GM20431 (cell line): ENCODE measurements at regions not wholly inside any gene's neighbourhood (a gene's known extent, or its start where the extent isn't known, plus 50 kb on each side); places are given as distances from the start of the nearest gene placed in this dataset.

Experiments
- in situ Hi-C: fragments of 300-500 bp; cut with MseI, MboI; formaldehyde crosslinking; loops from one replicate; pipeline ENCODE4 v1.15.0; 2020; ENCODE audit warnings: low sequenced_read_pairs; ENCODE audit not compliant: unreplicated experiment

- in situ Hi-C loops, result no loop called here
These were observed 753.7 kb upstream of the SGCG start for GRCh38 chr13:22427066-22427465.

- in situ Hi-C loops, result no loop called here
These were observed 753.0 kb upstream of the SGCG start for GRCh38 chr13:22427783-22428182.

- in situ Hi-C loops, result no loop called here
These were observed 752.5 kb upstream of the SGCG start for GRCh38 chr13:22428188-22428828.

GRCh38 chr13:22432690-22433089 lies 748.1 kb upstream of the SGCG start:
- in situ Hi-C loops, result no loop called here

- in situ Hi-C loops, result no loop called here
These were observed 733.5 kb upstream of the SGCG start for GRCh38 chr13:22447132-22447886.

GRCh38 chr13:22449251-22449650 lies 731.5 kb upstream of the SGCG start:
- in situ Hi-C loops, result no loop called here

GRCh38 chr13:22451327-22451741 lies 729.4 kb upstream of the SGCG start:
- in situ Hi-C loops, result no loop called here

GRCh38 chr13:22454586-22454985 lies 726.2 kb upstream of the SGCG start:
- in situ Hi-C loops, result no loop called here

- in situ Hi-C loops, result no loop called here
These were observed 725.7 kb upstream of the SGCG start for GRCh38 chr13:22455036-22455435.

GRCh38 chr13:22461854-22462490 lies 718.8 kb upstream of the SGCG start:
- in situ Hi-C loops, result no loop called here

- in situ Hi-C loops, result no loop called here
These were observed 717.7 kb upstream of the SGCG start for GRCh38 chr13:22463089-22463488.

GRCh38 chr13:22468045-22468444 lies 712.7 kb upstream of the SGCG start:
- in situ Hi-C loops, result no loop called here

GRCh38 chr13:22468824-22469223 lies 712.0 kb upstream of the SGCG start:
- in situ Hi-C loops, result no loop called here

GRCh38 chr13:22469452-22469851 lies 711.3 kb upstream of the SGCG start:
- in situ Hi-C loops, result no loop called here

GRCh38 chr13:22470075-22470474 lies 710.7 kb upstream of the SGCG start:
- in situ Hi-C loops, result no loop called here

GRCh38 chr13:22482496-22483000 lies 698.2 kb upstream of the SGCG start:
- in situ Hi-C loops, result no loop called here

GRCh38 chr13:22483276-22483675 lies 697.5 kb upstream of the SGCG start:
- in situ Hi-C loops, result no loop called here

- in situ Hi-C loops, result no loop called here
These were observed 694.3 kb upstream of the SGCG start for GRCh38 chr13:22486490-22486889.

GRCh38 chr13:22487932-22488331 lies 692.8 kb upstream of the SGCG start:
- in situ Hi-C loops, result no loop called here

GRCh38 chr13:22489771-22490170 lies 691.0 kb upstream of the SGCG start:
- in situ Hi-C loops, result no loop called here

- in situ Hi-C loops, result no loop called here
These were observed 685.0 kb upstream of the SGCG start for GRCh38 chr13:22495819-22496218.
